ENCODE measurements at regions not wholly inside any gene's neighbourhood (a gene's known extent, or its start where the extent isn't known, plus 50 kb on each side); places are given as distances from the start of the nearest gene placed in this dataset.

DNA sequence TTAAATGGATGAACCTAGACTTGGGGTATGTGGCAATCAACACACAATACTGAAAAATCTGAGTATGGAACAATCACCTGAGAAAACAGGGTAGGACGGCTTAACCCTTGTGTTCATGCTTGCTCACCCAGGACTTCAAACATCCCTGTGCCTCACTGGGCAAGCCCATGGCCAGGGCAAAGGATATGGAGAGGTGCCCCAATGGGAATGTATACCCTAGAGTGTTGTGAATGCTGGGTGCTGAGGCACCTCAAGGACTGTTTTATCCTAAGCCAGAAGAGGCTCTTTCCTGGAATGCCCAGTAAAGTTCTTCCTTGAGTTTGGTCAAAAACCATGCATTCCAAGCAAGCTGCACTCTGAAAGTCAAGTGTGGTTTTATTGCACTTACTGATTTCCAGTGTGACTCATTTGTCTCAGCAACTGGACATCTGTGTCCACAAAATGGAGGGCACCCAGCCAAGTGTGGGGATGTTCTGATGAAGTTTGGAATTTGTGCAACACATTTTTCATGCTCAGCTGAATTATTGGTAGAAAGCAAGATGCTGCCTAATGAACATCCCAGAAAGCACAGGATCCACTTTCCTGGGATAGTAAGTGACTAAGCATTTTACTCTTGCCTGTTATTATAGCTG is 531.3 kb downstream of the RFC3 start:
- no peaks in the 10 kb centered on the region for H3K27me3 ChIP-seq (ENCODE audit: insufficient read depth, low read depth)
- H3K4me1 ChIP-seq (replicated peaks; ENCODE audit: insufficient read depth), result peaks cover 50% of the 10 kb centered on the region
- H3K4me3 ChIP-seq, result no peak overlapping the region
- H3K27ac ChIP-seq, result peak overlapping the region; percentile 88
- peaks cover 36% of the 10 kb centered on the region for H3F3A ChIP-seq (ENCODE audit: insufficient read depth, low read depth)
- no peaks in the 10 kb centered on the region for H3K79me2 ChIP-seq (ENCODE audit: low read depth)
- CTCF ChIA-PET, result no interaction called here
- TF ChIP-seq EZH2 (IDR thresholded peaks at IDR 0.05; ENCODE audit: low read depth), result no peak
- TF ChIP-seq, protein P1, sequence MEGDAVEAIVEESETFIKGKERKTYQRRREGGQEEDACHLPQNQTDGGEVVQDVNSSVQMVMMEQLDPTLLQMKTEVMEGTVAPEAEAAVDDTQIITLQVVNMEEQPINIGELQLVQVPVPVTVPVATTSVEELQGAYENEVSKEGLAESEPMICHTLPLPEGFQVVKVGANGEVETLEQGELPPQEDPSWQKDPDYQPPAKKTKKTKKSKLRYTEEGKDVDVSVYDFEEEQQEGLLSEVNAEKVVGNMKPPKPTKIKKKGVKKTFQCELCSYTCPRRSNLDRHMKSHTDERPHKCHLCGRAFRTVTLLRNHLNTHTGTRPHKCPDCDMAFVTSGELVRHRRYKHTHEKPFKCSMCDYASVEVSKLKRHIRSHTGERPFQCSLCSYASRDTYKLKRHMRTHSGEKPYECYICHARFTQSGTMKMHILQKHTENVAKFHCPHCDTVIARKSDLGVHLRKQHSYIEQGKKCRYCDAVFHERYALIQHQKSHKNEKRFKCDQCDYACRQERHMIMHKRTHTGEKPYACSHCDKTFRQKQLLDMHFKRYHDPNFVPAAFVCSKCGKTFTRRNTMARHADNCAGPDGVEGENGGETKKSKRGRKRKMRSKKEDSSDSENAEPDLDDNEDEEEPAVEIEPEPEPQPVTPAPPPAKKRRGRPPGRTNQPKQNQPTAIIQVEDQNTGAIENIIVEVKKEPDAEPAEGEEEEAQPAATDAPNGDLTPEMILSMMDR (conservative IDR thresholded peaks at IDR 0.05), result no peak
- peak overlapping the region; percentile 62 for H3K4me2 ChIP-seq
- DNase-seq, result peak; percentile 68 to 91
- no peak overlapping the region for H2AFZ ChIP-seq
- peaks cover 2% of the 10 kb centered on the region; the same call in 1 of the 2 replicates for H3K9me3 ChIP-seq (ENCODE audit: insufficient read depth, low read depth)
- POLR2A ChIA-PET (ENCODE audit: unreplicated experiment), result interaction anchor here (0.6 kb wide), 2 partner anchors 62 to 104 kb away, joined by 3 to 5 read pairs; no protein-coding TSS in a partner anchor
- no TSS peak for BruUV-seq (replicated peaks)
- no peaks in the 10 kb centered on the region for H3K36me3 ChIP-seq (ENCODE audit: low read depth)
- intact Hi-C loops (cut with micrococcal nuclease; ENCODE audit: unreplicated experiment), result loop anchor here (5.0 to 10.0 kb wide), 2 partner anchors 113 to 596 kb away; partner anchors contain the start of gene NBEA
- H4K20me1 ChIP-seq (ENCODE audit: insufficient read depth), result no peaks in the 10 kb centered on the region
- no peaks in the 10 kb centered on the region for H3K9me2 ChIP-seq (ENCODE audit: insufficient read depth)

DNA sequence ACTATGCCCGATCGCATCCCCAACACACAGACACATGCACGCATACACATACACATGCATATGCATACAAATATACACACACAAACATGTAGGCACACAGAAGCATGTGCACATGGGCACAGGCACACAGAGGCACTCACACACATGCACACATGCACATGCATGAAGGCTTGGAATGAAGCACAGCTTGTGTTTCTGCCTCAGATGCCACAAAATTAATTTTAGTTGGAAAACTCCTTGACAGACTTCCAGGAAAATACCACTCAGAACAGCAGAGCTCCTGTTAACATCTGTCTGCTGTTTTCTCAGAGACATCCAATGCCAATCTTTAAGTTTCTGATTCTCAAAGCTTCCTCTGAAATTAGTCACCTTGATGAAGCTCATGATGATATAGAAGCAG is 532.7 kb downstream of the RFC3 start:
- Histone ChIP-seq H3K4me3 (no peak overlapping the region), H3F3A (ENCODE audit: insufficient read depth, low read depth) (peaks cover 36% of the 10 kb centered on the region), H3K9me3 (ENCODE audit: insufficient read depth, low read depth) (peaks cover 2% of the 10 kb centered on the region; the same call in 1 of the 2 replicates), H3K27ac (no peak overlapping the region), H3K79me2 (ENCODE audit: low read depth) (no peaks in the 10 kb centered on the region), H3K4me2 (no peak overlapping the region), H3K36me3 (ENCODE audit: low read depth) (no peaks in the 10 kb centered on the region), H3K4me1 (replicated peaks; ENCODE audit: insufficient read depth) (peaks cover 43% of the 10 kb centered on the region), H4K20me1 (ENCODE audit: insufficient read depth) (no peaks in the 10 kb centered on the region), H3K27me3 (ENCODE audit: insufficient read depth, low read depth) (no peaks in the 10 kb centered on the region), H3K9me2 (ENCODE audit: insufficient read depth) (no peaks in the 10 kb centered on the region), H2AFZ (no peak overlapping the region)
- BruUV-seq (replicated peaks), result no TSS peak
- ChIA-PET POLR2A (ENCODE audit: unreplicated experiment) (no interaction called here), CTCF (no interaction called here)
- no peak for TF ChIP-seq EZH2 (IDR thresholded peaks at IDR 0.05; ENCODE audit: low read depth)
- TF ChIP-seq, protein P1 (conservative IDR thresholded peaks at IDR 0.05), result no peak
- intact Hi-C loops (cut with micrococcal nuclease; ENCODE audit: unreplicated experiment), result no loop called here
- DNase-seq, result no peak

DNA sequence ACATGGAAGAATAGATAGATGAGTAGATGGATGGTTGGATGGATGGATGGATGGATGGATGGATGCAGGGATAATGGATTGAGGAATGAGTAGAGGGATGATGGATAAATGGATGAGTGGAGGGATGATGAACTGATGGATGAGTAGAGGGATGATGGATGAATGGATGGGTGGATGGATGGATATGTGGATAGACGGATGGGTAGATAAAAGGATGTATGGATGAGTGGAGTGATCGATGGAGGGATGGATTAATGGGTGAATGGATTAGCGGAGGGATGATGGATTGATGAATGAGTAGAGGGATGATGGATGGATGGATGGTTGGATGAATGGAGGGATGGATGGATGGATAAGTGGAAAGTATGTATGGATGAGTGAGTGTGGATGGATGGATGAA is 533.2 kb downstream of the RFC3 start:
- Histone ChIP-seq H2AFZ (no peak overlapping the region), H4K20me1 (ENCODE audit: insufficient read depth) (no peaks in the 10 kb centered on the region), H3K9me2 (ENCODE audit: insufficient read depth) (no peaks in the 10 kb centered on the region), H3K36me3 (ENCODE audit: low read depth) (no peaks in the 10 kb centered on the region), H3K79me2 (ENCODE audit: low read depth) (no peaks in the 10 kb centered on the region), H3K4me3 (no peak overlapping the region), H3K4me2 (no peak overlapping the region), H3K27ac (no peak overlapping the region), H3K27me3 (ENCODE audit: insufficient read depth, low read depth) (no peaks in the 10 kb centered on the region), H3K4me1 (replicated peaks; ENCODE audit: insufficient read depth) (peaks cover 43% of the 10 kb centered on the region), H3F3A (ENCODE audit: insufficient read depth, low read depth) (peaks cover 36% of the 10 kb centered on the region), H3K9me3 (ENCODE audit: insufficient read depth, low read depth) (peaks cover 2% of the 10 kb centered on the region; the same call in 1 of the 2 replicates)
- no TSS peak for BruUV-seq (replicated peaks)
- POLR2A ChIA-PET (ENCODE audit: unreplicated experiment), result no interaction called here
- TF ChIP-seq EZH2 (IDR thresholded peaks at IDR 0.05; ENCODE audit: low read depth), result no peak
- TF ChIP-seq, protein P1 (conservative IDR thresholded peaks at IDR 0.05), result no peak
- CTCF ChIA-PET, result no interaction called here
- DNase-seq, result no peak
- intact Hi-C loops (cut with micrococcal nuclease; ENCODE audit: unreplicated experiment), result no loop called here
